CD4-positive, alpha-beta T cell (primary cell): ENCODE measurements at regions not wholly inside any gene's neighbourhood (a gene's known extent, or its start where the extent isn't known, plus 50 kb on each side); places are given as distances from the start of the nearest gene placed in this dataset.

ENCODE experiments used
- ATAC-seq: fragments of 200-7000 bp; cut with Tn5 transposase; one replicate; pipeline ENCODE4 v1.10.0; 2022; ENCODE audit warnings: mild to moderate bottlenecking; ENCODE audit not compliant: poor library complexity
- CTCF ChIA-PET: fragments of 350-600 bp; sonication (Branson Sonifier 250); formaldehyde crosslinking; loops from one replicate; lab custom pipeline; 2021; ENCODE audit warnings: antibody characterized with exemption, inconsistent platforms; lab: Charles Lee
- POLR2A ChIA-PET: fragments of 350-600 bp; sonication (Branson Sonifier 250); formaldehyde crosslinking; loops from one replicate; lab custom pipeline; 2021; ENCODE audit warnings: antibody characterized with exemption, inconsistent platforms; lab: Charles Lee
- DNase-seq, 14 experiments: peaks; one replicate each; pipeline ENCODE4 v3.0.0-alpha.2; 2013 to 2020; ENCODE audit warnings: mixed read lengths in 2 of 14
- H3K27ac ChIP-seq, 2 donors: one replicate each; pipeline versions ENCODE4 v1.5.1 to v1.7.0; 2013; ENCODE audit warnings: low read length in 2 of 2, low read depth in 1 of 2, mild to moderate bottlenecking in 1 of 2
- H3K27me3 ChIP-seq, 2 experiments: 1 replicate in 1 of 2; 2 replicates in 1 of 2; pipeline versions ENCODE4 v1.6.1 to v1.7.0; 2013; ENCODE audit warnings: low read length in 2 of 2, control low read depth in 1 of 2, mild to moderate bottlenecking in 1 of 2, moderate library complexity in 1 of 2; ENCODE audit not compliant: insufficient read depth in 2 of 2, control insufficient read depth in 1 of 2
- H3K36me3 ChIP-seq: one replicate; pipeline ENCODE4 v1.6.1; 2013; ENCODE audit warnings: low read length, control low read depth; ENCODE audit not compliant: insufficient read depth
- H3K4me1 ChIP-seq: one replicate; pipeline ENCODE4 v1.6.1; 2013; ENCODE audit warnings: low read length, control low read depth; ENCODE audit not compliant: insufficient read depth
- H3K4me3 ChIP-seq: one replicate; pipeline ENCODE4 v1.5.1; 2013; ENCODE audit warnings: mild to moderate bottlenecking, low read length, moderate library complexity
- H3K9me3 ChIP-seq, 2 experiments: 1 replicate in 1 of 2; 2 replicates in 1 of 2; pipeline versions ENCODE4 v1.6.1 to v1.7.0; 2013; ENCODE audit warnings: low read length in 2 of 2, mild to moderate bottlenecking in 2 of 2, control low read depth in 1 of 2, moderate library complexity in 1 of 2; ENCODE audit not compliant: control insufficient read depth in 1 of 2, insufficient read depth in 1 of 2
- H3K27ac Mint-ChIP-seq: one replicate; pipeline ENCODE4 v1.8.0; 2020; ENCODE audit warnings: mixed read lengths
- H3K27me3 Mint-ChIP-seq: one replicate; pipeline ENCODE4 v1.8.0; 2021; ENCODE audit warnings: mixed read lengths
- H3K36me3 Mint-ChIP-seq: one replicate; pipeline ENCODE4 v1.8.0; 2021; ENCODE audit warnings: low read depth, mixed read lengths
- H3K4me1 Mint-ChIP-seq: one replicate; pipeline ENCODE4 v1.8.0; 2021; ENCODE audit warnings: low read depth, mixed read lengths
- H3K4me3 Mint-ChIP-seq: one replicate; pipeline ENCODE4 v1.8.0; 2020; ENCODE audit warnings: mild to moderate bottlenecking, mixed read lengths
- H3K9me3 Mint-ChIP-seq: one replicate; pipeline ENCODE4 v1.8.0; 2020; ENCODE audit warnings: mixed read lengths
- CTCF ChIP-seq: fragments of 200-600 bp; IDR thresholded peaks from one replicate; pipeline ENCODE4 v1.8.0; 2022; ENCODE audit warnings: antibody characterized with exemption, mild to moderate bottlenecking
- intact Hi-C, 2 experiments: fragments of 100-400 bp; cut with DNase I in 1 of 2; cut with micrococcal nuclease in 1 of 2; formaldehyde crosslinking; loops; one replicate each; pipeline versions ENCODE4 v1.15.1 to v1.9.0; 2023 to 2025; cut with DNase I, micrococcal nuclease

GRCh38 chrX:95875661-95876060 is 809.0 kb upstream of the DIAPH2 start:
- no peak overlapping the region for H3K27ac Mint-ChIP-seq
- no peak for TF ChIP-seq CTCF
- H3K27ac ChIP-seq: no peak overlapping the region
- H3K9me3 ChIP-seq: no peaks in the 10 kb centered on the region
- ChIA-PET POLR2A (no interaction called here), CTCF (no interaction called here)
- no peaks in the 10 kb centered on the region for H3K27me3 Mint-ChIP-seq
- H3K27me3 ChIP-seq: no peaks in the 10 kb centered on the region
- H3K4me1 Mint-ChIP-seq: no peaks in the 10 kb centered on the region
- H3K4me3 ChIP-seq: no peak overlapping the region
- H3K9me3 Mint-ChIP-seq: peaks cover 11% of the 10 kb centered on the region
- no peaks in the 10 kb centered on the region for H3K4me1 ChIP-seq
- intact Hi-C loops: no loop called here
- no peak for DNase-seq
- ATAC-seq: no peak
- no peaks in the 10 kb centered on the region for H3K36me3 ChIP-seq
- no peak overlapping the region for H3K4me3 Mint-ChIP-seq
- no peaks in the 10 kb centered on the region for H3K36me3 Mint-ChIP-seq

DNA sequence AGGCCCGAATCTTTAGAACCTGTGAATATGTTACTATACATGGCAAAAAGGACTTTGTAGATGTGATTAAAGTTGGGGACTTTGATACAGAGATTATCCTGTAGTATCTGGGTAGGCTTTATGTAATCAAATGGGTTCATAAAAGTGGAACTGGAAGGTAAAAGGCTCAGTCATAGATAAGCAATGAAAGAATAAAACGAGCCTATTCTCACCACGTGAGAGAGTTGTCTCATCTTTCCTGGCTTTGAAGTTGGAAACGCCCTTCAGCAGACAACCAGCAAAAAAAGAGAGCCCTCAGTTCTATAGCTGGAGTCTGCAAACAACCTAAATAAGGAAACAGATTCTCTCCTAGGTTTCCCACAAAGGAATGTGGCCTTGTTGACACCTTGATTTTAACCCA is 805.8 kb upstream of the DIAPH2 start:
- no peaks in the 10 kb centered on the region for H3K36me3 ChIP-seq
- TF ChIP-seq CTCF: no peak
- ATAC-seq (no peak), DNase-seq (no peak)
- no peaks in the 10 kb centered on the region for H3K9me3 ChIP-seq
- Mint-ChIP-seq H3K4me3 (no peak overlapping the region), H3K36me3 (no peaks in the 10 kb centered on the region), H3K27me3 (no peaks in the 10 kb centered on the region), H3K9me3 (peaks cover 14% of the 10 kb centered on the region), H3K4me1 (no peaks in the 10 kb centered on the region), H3K27ac (no peak overlapping the region)
- CTCF ChIA-PET: no interaction called here
- POLR2A ChIA-PET: no interaction called here
- no peak overlapping the region for H3K4me3 ChIP-seq
- no peaks in the 10 kb centered on the region for H3K27me3 ChIP-seq
- H3K4me1 ChIP-seq: no peaks in the 10 kb centered on the region
- H3K27ac ChIP-seq: no peak overlapping the region
- intact Hi-C loops: no loop called here

DNA sequence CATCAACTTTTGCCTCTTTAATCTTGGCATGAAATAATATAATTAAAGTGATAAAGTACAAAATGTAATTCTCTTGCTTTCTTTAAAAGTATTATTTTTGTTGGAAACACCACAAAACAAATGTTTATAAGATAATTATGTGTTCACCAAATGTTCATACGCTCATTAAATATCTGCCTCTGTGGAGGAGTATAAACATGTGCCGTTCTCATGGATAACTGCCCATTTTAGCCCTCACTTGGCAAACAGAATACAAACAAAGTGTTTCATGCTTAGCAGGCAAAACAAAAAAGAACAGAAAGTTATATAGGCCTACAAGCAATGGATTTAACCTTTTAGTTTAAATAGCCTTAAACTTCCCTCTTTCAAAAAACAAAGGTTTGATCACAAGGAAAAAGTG is 800.5 kb upstream of the DIAPH2 start:
- TF ChIP-seq CTCF: no peak
- intact Hi-C loops: no loop called here

More for the DNA sequence above, 800.5 kb upstream of the DIAPH2 start:
- Histone ChIP-seq H3K27me3 (no peaks in the 10 kb centered on the region), H3K4me1 (no peaks in the 10 kb centered on the region), H3K9me3 (no peaks in the 10 kb centered on the region), H3K4me3 (no peak overlapping the region), H3K36me3 (no peaks in the 10 kb centered on the region), H3K27ac (no peak overlapping the region)
- H3K4me3 Mint-ChIP-seq: no peak overlapping the region
- H3K27ac Mint-ChIP-seq: no peak overlapping the region
- CTCF ChIA-PET: no interaction called here
- no peaks in the 10 kb centered on the region for H3K36me3 Mint-ChIP-seq
- DNase-seq (no peak), ATAC-seq (no peak)
- H3K27me3 Mint-ChIP-seq: no peaks in the 10 kb centered on the region
- POLR2A ChIA-PET: no interaction called here
- peaks cover 9% of the 10 kb centered on the region for H3K9me3 Mint-ChIP-seq
- H3K4me1 Mint-ChIP-seq: no peaks in the 10 kb centered on the region
